Calu3 (cell line): ENCODE measurements at regions not wholly inside any gene's neighbourhood (a gene's known extent, or its start where the extent isn't known, plus 50 kb on each side); places are given as distances from the start of the nearest gene placed in this dataset.

Experiments
- BruUV-seq: library from RNA; stranded (reverse); fragments of 400-500 nt; replicated peaks from 2 replicates; lab custom pipeline; 2021; lab: Mats Ljungman, UMichigan
- CTCF ChIA-PET: fragments of 300-600 bp; sonication (Branson Sonifier 250); formaldehyde crosslinking; loops from one replicate; lab custom pipeline; 2022; ENCODE audit warnings: antibody characterized with exemption; lab: Charles Lee
- DNase-seq: peaks from one replicate; pipeline ENCODE4 v3.0.0; 2022
- H3K27ac Mint-ChIP-seq: one replicate; pipeline ENCODE4 v1.8.0; 2022; ENCODE audit warnings: mixed read lengths; ENCODE audit not compliant: unreplicated experiment
- H3K27me3 Mint-ChIP-seq: one replicate; pipeline ENCODE4 v1.8.0; 2022; ENCODE audit warnings: mixed read lengths; ENCODE audit not compliant: unreplicated experiment
- H3K36me3 Mint-ChIP-seq: one replicate; pipeline ENCODE4 v1.8.0; 2022; ENCODE audit warnings: mild to moderate bottlenecking, moderate library complexity, mixed read lengths; ENCODE audit not compliant: insufficient read depth, unreplicated experiment
- H3K4me1 Mint-ChIP-seq: one replicate; pipeline ENCODE4 v1.8.0; 2022; ENCODE audit warnings: mild to moderate bottlenecking, low read depth, mixed read lengths; ENCODE audit not compliant: unreplicated experiment
- H3K4me3 Mint-ChIP-seq: one replicate; pipeline ENCODE4 v1.8.0; 2022; ENCODE audit warnings: mild to moderate bottlenecking, low read depth, moderate library complexity, mixed read lengths; ENCODE audit not compliant: unreplicated experiment
- H3K9me3 Mint-ChIP-seq: one replicate; pipeline ENCODE4 v1.8.0; 2022; ENCODE audit warnings: low read depth, mixed read lengths; ENCODE audit not compliant: unreplicated experiment
- intact Hi-C: fragments of 100-400 bp; cut with micrococcal nuclease; formaldehyde crosslinking; loops from one replicate; pipeline ENCODE4 v1.10.0; 2022; ENCODE audit not compliant: unreplicated experiment
- TF ChIP-seq, protein P1 (sequence below): fragments of 200-600 bp; IDR thresholded peaks from one replicate; pipeline ENCODE4 v1.8.0; 2022; ENCODE audit warnings: antibody characterized with exemption; ENCODE audit not compliant: unreplicated experiment

DNA sequence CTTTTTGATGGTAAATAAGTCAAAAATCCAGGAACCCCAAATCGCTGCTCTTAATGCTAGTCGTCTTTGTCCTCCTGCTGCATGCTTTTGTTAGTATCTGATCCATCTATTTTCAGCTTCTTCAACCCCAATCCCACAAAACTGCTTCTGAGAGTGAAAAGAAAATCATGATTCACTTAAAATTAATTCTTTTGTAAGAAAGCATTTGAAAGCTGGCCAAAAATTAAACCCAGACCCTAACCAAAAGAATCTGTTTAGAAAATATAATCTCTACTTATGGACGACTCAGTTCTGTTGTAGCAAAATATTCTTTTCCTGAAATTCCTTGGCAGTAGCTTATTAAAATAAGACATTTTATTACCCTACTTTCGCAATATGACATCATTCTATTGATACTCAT is 443.6 kb upstream of the SYT1 start:
- DNase-seq, result no peak
- Mint-ChIP-seq H3K27ac (no peak overlapping the region), H3K36me3 (no peaks in the 10 kb centered on the region), H3K9me3 (no peaks in the 10 kb centered on the region), H3K4me3 (no peak overlapping the region), H3K4me1 (no peaks in the 10 kb centered on the region), H3K27me3 (no peaks in the 10 kb centered on the region)
- CTCF ChIA-PET, result no interaction called here
- TF ChIP-seq, protein P1, sequence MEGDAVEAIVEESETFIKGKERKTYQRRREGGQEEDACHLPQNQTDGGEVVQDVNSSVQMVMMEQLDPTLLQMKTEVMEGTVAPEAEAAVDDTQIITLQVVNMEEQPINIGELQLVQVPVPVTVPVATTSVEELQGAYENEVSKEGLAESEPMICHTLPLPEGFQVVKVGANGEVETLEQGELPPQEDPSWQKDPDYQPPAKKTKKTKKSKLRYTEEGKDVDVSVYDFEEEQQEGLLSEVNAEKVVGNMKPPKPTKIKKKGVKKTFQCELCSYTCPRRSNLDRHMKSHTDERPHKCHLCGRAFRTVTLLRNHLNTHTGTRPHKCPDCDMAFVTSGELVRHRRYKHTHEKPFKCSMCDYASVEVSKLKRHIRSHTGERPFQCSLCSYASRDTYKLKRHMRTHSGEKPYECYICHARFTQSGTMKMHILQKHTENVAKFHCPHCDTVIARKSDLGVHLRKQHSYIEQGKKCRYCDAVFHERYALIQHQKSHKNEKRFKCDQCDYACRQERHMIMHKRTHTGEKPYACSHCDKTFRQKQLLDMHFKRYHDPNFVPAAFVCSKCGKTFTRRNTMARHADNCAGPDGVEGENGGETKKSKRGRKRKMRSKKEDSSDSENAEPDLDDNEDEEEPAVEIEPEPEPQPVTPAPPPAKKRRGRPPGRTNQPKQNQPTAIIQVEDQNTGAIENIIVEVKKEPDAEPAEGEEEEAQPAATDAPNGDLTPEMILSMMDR, result no peak
- no TSS peak for BruUV-seq
- intact Hi-C loops, result no loop called here

DNA sequence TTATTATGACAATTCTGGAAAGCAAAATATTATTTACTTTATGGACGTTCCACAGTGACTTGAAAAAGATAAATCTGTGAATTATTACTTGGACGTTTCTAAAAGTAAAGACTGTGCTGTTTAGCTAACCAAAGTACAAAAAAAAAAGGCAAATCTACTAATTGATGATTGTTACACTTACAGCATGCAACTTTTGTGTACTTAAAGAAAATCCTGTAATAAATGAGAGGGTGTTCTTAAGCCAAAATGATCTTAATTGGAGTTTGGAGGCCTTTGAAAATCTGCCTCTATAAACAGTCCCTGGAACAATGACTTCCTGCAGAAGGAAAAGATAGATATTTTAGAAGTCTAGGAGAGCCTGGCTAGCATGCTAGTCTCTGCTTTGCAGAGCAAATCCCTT is 434.0 kb upstream of the SYT1 start:
- no peak for DNase-seq
- TF ChIP-seq, protein P1, result no peak
- CTCF ChIA-PET, result no interaction called here
- H3K27ac Mint-ChIP-seq, result no peak overlapping the region
- no peak overlapping the region for H3K4me3 Mint-ChIP-seq
- BruUV-seq, result no TSS peak
- H3K9me3 Mint-ChIP-seq, result no peaks in the 10 kb centered on the region
- no peaks in the 10 kb centered on the region for H3K4me1 Mint-ChIP-seq
- H3K36me3 Mint-ChIP-seq, result no peaks in the 10 kb centered on the region
- no peaks in the 10 kb centered on the region for H3K27me3 Mint-ChIP-seq
- intact Hi-C loops, result no loop called here

DNA sequence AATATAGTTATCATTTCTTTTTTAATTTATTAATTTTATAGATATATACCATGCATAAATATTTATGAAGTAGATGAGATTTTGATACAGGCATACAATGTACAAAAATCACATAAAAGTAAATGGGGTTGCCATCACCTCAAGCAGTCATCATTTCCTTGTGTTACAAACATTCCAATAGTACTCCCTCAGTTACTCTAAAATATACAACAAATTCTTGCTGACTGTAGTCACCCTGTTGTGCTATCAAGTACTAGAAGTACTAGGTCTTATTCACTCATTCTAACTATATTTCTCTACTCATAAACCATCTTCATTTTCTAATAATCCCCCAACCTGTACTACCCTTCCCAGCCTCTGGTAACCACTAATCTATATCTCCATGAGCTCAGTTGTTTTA is 432.6 kb upstream of the SYT1 start:
- no TSS peak for BruUV-seq
- CTCF ChIA-PET, result interaction anchor here (0.6 kb wide), 1 partner anchor 242 kb away, joined by 3 read pairs; no protein-coding TSS in a partner anchor
- intact Hi-C loops, result no loop called here
- Mint-ChIP-seq H3K9me3 (peaks cover 3% of the 10 kb centered on the region), H3K36me3 (no peaks in the 10 kb centered on the region), H3K27me3 (no peaks in the 10 kb centered on the region), H3K27ac (no peak overlapping the region), H3K4me1 (no peaks in the 10 kb centered on the region), H3K4me3 (no peak overlapping the region)
- TF ChIP-seq, protein P1, result no peak
- no peak for DNase-seq

DNA sequence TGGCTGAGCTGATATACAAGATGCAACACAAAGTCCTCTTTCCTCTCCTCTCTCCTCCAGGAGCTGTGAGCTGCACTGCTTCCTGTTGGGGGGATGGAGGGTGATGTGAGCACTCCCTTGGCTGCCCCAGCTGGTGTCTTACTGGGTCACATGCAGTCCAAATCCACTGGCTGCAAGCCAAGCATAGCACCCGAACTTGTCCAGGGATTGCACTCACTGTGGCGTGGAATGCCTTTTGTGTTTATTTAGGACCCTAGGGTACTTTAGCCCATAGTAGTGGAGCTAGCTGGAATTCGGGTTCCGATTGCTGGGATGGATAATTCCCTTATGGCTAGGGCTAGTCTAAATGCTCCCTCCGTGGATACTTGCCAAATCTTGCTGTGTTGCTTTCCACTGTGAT is 424.9 kb upstream of the SYT1 start:
- Mint-ChIP-seq H3K36me3 (no peaks in the 10 kb centered on the region), H3K9me3 (peaks cover 6% of the 10 kb centered on the region), H3K4me3 (no peak overlapping the region), H3K27ac (no peak overlapping the region), H3K4me1 (peaks cover 14% of the 10 kb centered on the region), H3K27me3 (no peaks in the 10 kb centered on the region)
- DNase-seq, result no peak
- no TSS peak for BruUV-seq
- TF ChIP-seq, protein P1, result no peak
- CTCF ChIA-PET, result no interaction called here
- intact Hi-C loops, result no loop called here
